Mesothelial cell of epicardium (in vitro differentiated cells): ENCODE measurements at regions not wholly inside any gene's neighbourhood (a gene's known extent, or its start where the extent isn't known, plus 50 kb on each side); places are given as distances from the start of the nearest gene placed in this dataset.

Experiments used
- DNase-seq, 2 experiments: peaks; one replicate each; pipeline ENCODE4 v3.0.0; 2021; ENCODE audit warnings: low spot score in 2 of 2; ENCODE audit not compliant: unreplicated experiment in 2 of 2
- H3K27ac Mint-ChIP-seq: 2 replicates; pipeline ENCODE4 v1.8.0; 2021; ENCODE audit warnings: mixed read lengths
- H3K27me3 Mint-ChIP-seq: 2 replicates; pipeline ENCODE4 v1.8.0; 2021; ENCODE audit warnings: low read depth, mixed read lengths
- H3K36me3 Mint-ChIP-seq: 2 replicates; pipeline ENCODE4 v1.8.0; 2021; ENCODE audit warnings: mixed read lengths
- H3K4me1 Mint-ChIP-seq: 2 replicates; pipeline ENCODE4 v1.8.0; 2021; ENCODE audit warnings: mixed read lengths
- H3K4me3 Mint-ChIP-seq: 2 replicates; pipeline ENCODE4 v1.8.0; 2021; ENCODE audit warnings: mild to moderate bottlenecking, moderate library complexity, mixed read lengths
- H3K9me3 Mint-ChIP-seq: 2 replicates; pipeline ENCODE4 v1.8.0; 2021; ENCODE audit warnings: mixed read lengths
- TF ChIP-seq, protein P1 (sequence below): fragments of 200-600 bp; sonication (generic); IDR thresholded peaks from one replicate; pipeline ENCODE4 v1.5.0; 2021; ENCODE audit warnings: antibody characterized with exemption; ENCODE audit not compliant: unreplicated experiment

- Mint-ChIP-seq H3K4me1 (peaks cover 19% of the 10 kb centered on the region), H3K9me3 (no peaks in the 10 kb centered on the region), H3K36me3 (no peaks in the 10 kb centered on the region), H3K27ac (no peak overlapping the region), H3K4me3 (no peak overlapping the region), H3K27me3 (no peaks in the 10 kb centered on the region)
- DNase-seq, result no peak
- TF ChIP-seq, protein P1, sequence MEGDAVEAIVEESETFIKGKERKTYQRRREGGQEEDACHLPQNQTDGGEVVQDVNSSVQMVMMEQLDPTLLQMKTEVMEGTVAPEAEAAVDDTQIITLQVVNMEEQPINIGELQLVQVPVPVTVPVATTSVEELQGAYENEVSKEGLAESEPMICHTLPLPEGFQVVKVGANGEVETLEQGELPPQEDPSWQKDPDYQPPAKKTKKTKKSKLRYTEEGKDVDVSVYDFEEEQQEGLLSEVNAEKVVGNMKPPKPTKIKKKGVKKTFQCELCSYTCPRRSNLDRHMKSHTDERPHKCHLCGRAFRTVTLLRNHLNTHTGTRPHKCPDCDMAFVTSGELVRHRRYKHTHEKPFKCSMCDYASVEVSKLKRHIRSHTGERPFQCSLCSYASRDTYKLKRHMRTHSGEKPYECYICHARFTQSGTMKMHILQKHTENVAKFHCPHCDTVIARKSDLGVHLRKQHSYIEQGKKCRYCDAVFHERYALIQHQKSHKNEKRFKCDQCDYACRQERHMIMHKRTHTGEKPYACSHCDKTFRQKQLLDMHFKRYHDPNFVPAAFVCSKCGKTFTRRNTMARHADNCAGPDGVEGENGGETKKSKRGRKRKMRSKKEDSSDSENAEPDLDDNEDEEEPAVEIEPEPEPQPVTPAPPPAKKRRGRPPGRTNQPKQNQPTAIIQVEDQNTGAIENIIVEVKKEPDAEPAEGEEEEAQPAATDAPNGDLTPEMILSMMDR, result no peak
These were observed 292.5 kb downstream of the USP46 start for GRCh38 chr4:52366621-52367020.

GRCh38 chr4:52367282-52367830, 291.7 kb downstream of the USP46 start:
- TF ChIP-seq, protein P1, result no peak
- no peak for DNase-seq
- Mint-ChIP-seq H3K4me3 (no peak overlapping the region), H3K4me1 (peaks cover 26% of the 10 kb centered on the region), H3K27ac (no peak overlapping the region), H3K36me3 (no peaks in the 10 kb centered on the region), H3K9me3 (no peaks in the 10 kb centered on the region), H3K27me3 (no peaks in the 10 kb centered on the region)

DNA sequence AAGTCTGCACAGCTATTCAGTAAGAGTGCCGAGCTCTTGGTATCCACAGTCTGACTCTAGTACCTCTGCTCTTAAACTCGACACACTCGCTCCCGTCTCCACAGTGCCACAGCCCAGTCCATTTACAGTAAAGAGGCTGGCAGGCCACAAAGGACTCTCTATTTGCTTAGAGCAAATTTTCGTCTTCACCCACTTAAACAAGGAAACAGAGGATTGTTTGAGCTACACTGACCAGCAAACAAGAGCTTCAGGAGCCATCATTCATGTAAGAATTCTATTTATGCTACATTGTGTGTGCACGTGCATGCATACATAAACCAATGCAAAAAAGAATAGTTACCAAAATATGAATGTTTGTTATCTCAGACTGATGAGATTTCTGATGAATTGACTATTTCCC, 290.2 kb downstream of the USP46 start:
- TF ChIP-seq, protein P1, result no peak
- no peaks in the 10 kb centered on the region for H3K27me3 Mint-ChIP-seq
- H3K4me1 Mint-ChIP-seq, result peaks cover 32% of the 10 kb centered on the region
- no peaks in the 10 kb centered on the region for H3K9me3 Mint-ChIP-seq
- peak overlapping the region; percentile 14 for H3K27ac Mint-ChIP-seq
- no peak for DNase-seq
- H3K4me3 Mint-ChIP-seq, result no peak overlapping the region
- H3K36me3 Mint-ChIP-seq, result no peaks in the 10 kb centered on the region

- Mint-ChIP-seq H3K36me3 (no peaks in the 10 kb centered on the region), H3K27me3 (no peaks in the 10 kb centered on the region), H3K4me1 (peaks cover 32% of the 10 kb centered on the region), H3K9me3 (no peaks in the 10 kb centered on the region), H3K4me3 (no peak overlapping the region), H3K27ac (peak overlapping the region; percentile 66)
- DNase-seq, result no peak
- TF ChIP-seq, protein P1, result no peak
These were observed 289.5 kb downstream of the USP46 start for GRCh38 chr4:52369649-52370048.

DNA sequence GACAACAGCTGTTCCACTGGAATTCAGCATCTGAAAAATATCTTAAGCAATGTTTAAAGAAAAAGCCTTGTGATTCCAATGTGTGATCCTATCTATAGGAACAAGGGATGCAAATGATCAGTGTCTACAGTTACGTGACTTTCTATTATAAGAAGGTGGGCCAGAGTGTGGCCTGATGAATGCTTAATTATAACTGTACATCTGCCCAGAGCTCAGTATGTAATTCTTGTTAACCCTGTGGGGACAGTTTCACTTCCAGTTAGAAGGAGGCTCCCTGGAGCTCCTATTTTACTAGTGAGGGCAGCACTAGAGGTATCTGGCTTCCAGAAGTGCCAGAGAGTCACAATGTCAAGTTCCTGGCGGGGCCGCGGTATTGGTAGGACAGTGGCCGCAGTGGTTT, 288.5 kb downstream of the USP46 start:
- H3K36me3 Mint-ChIP-seq, result no peaks in the 10 kb centered on the region
- no peaks in the 10 kb centered on the region for H3K27me3 Mint-ChIP-seq
- H3K9me3 Mint-ChIP-seq, result no peaks in the 10 kb centered on the region
- H3K4me1 Mint-ChIP-seq, result peaks cover 32% of the 10 kb centered on the region
- no peak overlapping the region for H3K4me3 Mint-ChIP-seq
- H3K27ac Mint-ChIP-seq, result no peak overlapping the region
- TF ChIP-seq, protein P1, result no peak
- DNase-seq, result no peak

DNA sequence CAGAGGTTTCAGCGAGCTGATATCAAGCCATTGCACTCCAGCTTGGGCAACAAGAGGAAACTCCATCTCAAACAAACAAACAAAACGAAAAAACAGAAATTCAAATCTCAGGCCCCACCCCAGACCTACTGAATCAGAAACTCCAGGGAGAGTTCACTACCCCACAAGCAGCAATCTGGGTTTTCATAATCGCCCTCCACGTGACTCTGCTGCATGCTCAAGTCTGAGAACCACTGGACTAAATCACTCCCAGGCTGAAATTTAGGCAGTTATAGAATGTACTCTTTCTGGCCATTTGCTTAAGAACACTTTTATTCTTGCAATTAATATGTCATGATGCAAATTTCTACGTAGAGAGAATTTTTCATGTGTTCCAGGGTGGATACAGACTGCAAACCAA, 287.3 kb downstream of the USP46 start:
- Mint-ChIP-seq H3K36me3 (no peaks in the 10 kb centered on the region), H3K4me1 (peaks cover 39% of the 10 kb centered on the region), H3K27me3 (no peaks in the 10 kb centered on the region), H3K4me3 (no peak overlapping the region), H3K27ac (no peak overlapping the region), H3K9me3 (no peaks in the 10 kb centered on the region)
- TF ChIP-seq, protein P1, result no peak
- DNase-seq, result no peak
